HG03342 (cell line): ENCODE measurements at regions not wholly inside any gene's neighbourhood (a gene's known extent, or its start where the extent isn't known, plus 50 kb on each side); places are given as distances from the start of the nearest gene placed in this dataset.

ENCODE experiments used
- ATAC-seq: cut with Tn5 transposase; IDR thresholded peaks from one replicate; pipeline ENCODE4 v1.9.1; 2021; ENCODE audit warnings: mild to moderate bottlenecking, moderate library complexity; ENCODE audit not compliant: unreplicated experiment

DNA sequence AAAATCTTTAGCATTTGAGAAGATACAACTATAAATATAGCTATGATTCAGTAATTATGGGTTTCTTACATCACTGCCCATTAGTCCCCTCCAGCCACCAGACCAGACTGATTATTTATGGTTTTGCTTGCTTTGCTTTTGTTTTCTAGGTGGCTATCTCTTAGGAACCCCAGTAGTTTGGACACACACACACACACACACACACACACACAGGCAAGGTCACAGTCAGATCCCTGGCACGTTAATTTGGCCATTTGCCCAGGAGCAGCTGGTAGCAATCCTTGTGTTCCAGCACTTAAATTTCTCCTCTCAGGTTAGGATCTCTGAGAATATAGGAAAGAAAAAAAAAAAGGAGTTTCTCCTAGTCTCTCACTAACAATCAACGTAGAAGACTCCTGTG is 90.2 kb upstream of the RESF1 start:
- ATAC-seq: no peak

DNA sequence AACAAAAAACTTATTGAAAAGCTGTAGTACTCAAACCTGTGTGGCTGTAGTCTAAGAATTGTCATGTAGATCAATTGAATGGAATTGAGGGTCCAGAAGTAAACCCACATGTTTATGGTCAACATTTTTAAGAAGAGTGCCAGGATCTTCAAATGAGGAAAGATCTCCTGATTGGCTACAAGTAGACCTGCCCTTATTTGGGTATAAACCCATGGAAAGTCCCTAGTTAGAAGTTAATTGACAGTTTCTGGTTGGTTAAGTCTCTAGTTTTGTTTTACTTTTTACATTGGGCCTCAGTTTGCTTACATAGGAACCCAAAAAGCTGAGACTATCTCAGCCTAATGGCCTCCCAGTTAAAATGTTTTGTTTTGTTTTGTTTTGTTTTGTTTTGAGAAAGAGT is 91.9 kb upstream of the RESF1 start:
- no peak for ATAC-seq

DNA sequence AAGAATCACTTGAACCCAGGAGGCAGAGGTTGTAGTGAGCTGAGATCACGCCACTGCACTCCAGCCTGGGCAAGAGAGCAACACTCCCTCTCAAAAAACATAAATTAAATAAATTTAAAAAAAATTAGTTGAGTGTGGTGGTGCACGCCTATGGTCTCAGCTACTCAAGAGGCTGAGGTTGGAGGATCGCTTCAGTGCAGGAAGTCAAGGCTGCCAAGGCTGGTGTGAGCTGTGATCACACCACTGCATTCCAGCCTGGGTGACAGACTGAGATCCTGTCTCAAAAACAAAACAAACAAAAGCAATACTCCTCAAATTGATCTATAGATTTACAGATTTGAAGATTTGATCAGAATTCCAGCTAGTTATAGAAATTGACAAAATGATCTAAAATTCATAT is 92.7 kb upstream of the RESF1 start:
- ATAC-seq: no peak

DNA sequence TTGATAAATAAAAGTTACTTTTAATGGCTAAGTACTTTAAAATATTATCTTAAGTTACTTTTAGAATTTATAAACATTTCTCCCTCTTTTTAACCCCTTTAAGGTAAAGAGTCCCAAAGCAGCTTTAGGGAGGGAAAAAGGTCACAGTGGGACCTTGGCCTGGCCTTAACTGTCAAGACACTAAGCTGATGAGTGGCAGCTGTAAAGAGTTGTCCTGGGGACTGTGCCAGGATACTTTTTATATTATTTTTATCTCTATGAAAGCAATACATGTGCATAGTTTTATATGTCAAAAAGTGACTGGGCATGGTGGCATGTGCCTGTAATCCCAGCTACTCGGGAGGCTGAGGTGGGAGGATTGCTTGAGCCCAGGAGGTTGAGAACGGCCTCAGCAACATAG is 94.2 kb upstream of the RESF1 start:
- no peak for ATAC-seq

DNA sequence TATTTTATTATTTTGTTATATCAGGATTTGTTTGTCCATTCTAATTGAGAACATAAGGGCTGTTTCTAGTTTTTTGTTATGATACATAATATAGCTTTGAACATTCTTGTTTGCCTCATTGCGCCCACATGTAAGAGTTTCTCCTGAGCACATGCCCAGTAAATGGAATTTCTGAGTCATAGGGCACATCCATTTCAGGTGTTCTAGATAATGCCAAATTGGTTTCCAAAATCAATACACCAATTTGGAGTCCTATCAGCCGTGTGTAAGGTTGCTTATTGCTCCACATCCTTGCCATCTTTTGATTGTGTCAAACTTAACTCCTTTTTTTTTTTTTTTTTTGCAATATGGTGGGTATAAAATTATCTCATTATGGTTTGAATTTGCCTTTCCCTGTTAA is 97.9 kb upstream of the RESF1 start:
- ATAC-seq: no peak

DNA sequence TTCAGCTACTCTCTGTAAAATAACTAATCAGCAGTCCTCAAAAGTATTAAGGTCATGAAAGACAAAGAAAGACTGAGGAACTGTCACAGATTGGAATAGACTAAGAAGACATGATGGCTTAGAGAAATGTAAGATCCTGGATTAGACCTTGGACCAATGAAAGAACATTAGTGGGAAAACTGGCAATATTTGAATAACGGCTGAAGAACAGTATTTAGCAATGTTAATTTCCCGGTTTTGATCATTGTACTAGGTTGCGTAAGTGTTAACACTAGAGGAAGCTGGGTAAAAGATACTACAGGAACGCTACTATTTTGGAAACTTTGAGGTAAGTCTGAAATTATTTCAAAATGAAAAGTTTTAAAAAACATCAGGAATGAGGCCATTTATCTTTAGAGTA is 98.8 kb upstream of the RESF1 start:
- ATAC-seq: no peak

DNA sequence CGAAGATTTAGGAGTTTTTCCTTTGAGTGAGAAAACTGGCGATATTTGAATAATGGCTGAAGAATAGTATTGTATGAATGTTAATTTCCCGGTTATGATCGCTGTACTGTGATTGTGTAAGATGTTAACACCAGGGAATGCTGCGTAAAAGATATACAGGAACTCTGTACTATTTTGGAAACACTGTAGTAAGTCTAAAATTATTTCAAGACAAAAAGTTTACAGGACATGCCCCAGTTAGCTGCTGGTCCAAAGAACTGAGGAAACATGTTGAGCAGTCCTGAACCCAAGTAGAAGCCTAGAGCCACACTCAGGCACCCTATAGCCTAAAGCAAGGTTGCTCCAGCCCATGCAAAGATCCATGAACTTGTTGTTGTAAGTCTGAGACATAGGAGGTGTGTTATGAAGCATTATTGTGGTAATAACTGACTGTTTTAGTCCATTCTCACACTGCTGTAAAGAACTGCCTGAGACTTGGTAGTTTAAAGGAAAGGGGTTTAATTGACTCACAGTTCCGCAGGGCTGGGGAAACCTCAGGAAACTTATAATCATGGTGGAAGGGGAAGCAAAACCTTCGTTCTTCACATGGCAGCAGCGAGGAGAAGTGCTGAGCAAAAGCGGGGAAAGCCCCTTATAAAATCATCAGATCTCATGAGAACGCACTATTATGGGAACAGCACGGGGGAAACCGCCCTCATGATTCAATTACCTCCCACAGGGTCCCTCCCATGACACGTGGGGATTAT is 99.8 kb upstream of the RESF1 start:
- ATAC-seq: no peak

DNA sequence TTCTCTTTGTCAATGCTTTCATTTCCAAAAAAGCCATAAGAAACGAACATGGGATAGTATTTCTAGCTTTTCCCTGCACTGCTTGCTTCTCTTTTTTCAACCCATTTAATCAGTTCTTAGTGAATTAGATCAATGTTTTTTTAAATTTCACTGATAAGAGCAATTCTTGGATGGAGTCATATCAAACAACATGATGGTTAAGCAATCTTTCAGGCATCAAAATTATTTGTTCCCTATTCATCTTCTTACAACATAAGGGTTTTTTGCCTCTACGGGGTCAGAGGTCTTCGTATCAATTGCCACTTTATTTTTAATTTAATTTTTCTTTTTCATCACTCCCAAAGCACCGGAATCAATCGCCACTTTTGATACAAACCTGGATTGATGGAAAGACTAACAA is 103.8 kb upstream of the RESF1 start:
- no peak for ATAC-seq

DNA sequence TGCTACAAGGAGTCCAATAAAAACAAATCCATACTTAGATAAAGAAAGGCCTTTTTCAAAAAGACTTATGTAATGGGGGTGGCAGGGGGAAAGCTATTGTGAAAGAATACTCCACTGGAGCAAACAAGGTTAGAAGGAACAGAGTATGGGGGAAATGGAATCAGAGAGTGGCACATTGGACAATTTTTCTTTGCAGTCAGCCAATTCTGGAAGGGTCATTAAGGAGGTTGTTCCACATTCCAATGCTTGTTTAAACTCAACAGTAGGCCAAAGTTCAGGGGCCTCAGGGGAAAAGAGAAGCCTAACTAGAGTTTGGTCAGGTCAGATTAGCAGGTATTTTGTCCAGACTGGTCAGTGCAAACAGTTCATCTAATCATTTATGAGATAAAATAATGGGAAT is 105.2 kb upstream of the RESF1 start:
- ATAC-seq: no peak

DNA sequence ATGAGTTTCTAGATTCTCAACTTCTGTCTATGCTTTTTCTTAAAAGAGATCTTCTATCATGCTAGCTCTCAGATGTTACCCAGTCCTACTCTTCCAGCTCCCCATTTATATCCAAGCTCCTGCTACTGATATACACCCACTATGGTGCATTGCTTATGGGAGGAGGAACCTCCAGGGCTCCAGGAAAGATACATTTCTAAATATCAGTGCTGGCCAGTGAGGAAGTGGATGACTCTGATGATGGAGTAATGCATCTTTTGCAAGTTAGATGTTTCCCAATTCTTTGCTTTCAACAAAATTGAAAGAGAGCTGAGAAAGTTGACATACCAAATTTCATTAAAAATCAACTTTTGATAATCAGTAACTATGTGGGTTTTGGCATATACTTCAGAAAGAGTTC is 105.7 kb upstream of the RESF1 start:
- no peak for ATAC-seq

DNA sequence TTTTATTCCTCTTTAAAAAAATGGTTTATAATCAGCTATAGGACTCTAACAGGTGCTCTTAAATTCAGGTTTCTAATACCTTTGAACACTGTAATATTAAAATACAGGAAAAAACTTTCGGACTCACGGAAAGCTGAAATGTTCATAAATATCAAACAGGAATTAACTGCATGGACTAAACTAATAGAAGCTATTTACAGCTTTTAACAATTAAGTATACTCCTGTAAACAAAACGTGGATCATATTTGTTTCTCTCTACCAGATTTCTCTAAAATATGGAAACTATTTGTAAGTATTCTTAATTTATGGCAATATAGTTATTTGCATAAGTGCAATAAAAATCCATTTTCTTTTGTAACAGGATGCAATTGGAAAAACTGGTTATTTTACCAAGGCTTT is 108.9 kb upstream of the RESF1 start:
- no peak for ATAC-seq

DNA sequence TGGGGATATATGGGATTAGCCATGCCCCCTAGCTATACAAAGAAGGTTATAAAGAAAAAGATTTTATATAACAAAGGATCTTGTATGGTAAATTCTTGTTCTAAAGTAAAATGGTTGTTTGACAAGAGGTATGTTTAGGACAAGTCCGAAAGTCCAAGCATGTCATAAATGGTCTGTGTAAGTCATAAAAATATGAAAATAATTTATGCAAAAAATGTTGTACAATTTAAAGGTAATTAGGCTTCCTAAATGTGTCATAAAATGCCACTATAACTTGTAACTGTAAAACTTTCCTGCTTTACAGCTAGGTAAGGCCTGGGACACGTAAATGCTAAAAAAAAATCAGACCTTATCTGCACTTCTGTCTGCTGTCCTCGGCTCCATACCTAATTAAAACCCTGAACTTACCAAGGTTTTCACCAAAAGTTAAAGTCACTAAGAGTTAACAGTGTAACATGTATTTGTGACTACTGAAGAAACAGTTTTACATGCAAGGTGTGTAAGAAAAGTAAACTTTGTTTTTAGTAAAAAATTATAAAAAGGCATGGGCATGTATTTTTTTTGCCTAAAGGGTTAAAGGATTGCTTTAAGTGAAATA is 110.0 kb upstream of the RESF1 start:
- no peak for ATAC-seq

DNA sequence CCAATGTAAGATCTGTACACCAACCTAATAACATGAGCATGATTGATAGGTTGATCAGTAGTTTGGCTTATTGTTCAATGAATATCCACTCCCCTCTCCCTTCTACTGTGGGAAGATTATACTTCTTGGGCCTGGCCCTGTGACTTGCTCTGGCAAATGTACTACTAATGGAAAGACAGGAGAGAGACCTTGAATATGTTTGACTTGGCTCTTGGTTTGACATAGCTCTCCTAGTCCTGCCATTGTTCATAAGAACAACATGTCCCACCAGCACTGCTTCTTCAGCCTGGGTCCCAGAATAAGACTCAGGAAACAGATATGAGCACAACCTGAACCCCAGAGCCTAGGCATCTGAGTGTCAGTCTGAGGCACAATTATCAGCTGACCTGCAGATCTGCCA is 112.8 kb upstream of the RESF1 start:
- ATAC-seq: no peak

DNA sequence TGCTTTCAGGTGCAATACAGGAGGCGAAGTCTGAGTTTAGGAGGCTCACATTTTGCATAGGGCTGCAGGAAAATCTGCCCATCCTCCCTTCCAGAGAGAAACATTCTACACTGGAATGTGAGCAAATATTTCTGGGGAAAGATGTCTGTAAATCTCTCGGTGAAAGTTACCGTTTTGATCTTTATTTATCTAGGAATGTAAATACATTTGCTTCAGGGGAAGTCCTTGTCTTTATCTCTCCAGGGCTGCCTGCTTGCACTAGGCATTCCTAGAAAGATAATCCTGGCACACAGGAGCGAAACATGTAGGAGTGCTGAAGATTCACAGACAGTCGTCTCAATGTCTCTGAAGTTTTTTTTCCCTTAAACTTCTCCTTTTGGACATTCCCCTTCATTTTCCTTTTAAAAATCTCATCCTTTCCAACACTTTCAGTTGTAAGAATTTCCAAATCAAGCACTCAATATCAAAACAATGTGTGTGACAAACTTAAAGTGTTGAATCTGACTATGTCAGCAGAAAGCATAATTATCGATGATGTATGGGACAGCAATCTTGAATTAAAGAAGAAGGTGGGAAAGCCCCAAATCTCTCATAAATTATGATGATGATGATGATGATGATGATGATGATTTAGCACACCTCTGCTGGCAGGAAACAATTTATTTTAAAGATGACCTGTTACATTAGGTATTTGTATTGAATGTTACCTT is 113.4 kb upstream of the RESF1 start:
- no peak for ATAC-seq

DNA sequence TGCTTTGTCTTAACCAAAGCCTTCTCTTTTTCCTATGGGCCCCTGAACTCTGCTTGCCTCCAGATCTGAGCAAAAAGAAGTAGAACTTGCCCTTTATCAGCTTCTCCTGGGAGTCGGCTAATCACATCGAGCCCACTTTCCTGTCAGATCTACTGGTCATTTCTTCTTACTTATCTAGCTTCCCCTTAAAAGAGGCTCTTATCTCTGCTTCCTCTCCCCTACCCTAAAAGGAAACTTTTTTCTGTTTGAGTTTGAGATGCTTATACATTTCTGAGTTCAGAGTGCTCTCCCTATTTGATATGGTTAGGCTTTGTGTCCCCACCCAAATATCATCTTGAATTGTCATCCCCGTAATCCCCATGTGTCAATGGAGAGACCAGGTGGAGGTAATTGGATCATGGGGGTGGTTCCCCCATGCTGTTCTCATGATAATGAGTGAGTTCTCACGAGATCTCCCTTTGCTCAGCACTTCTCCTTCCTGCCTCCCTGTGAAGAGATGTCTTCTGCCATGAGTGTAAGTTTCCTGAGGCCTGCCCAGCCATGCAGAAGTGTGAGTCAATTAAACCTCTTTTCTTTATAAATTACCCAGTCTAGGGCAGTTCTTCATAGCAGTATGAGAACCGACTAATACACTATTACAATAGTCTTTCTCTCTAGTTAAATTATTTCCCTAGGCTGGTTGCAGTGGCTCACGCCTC is 114.7 kb upstream of the AMN1 start:
- no peak for ATAC-seq

DNA sequence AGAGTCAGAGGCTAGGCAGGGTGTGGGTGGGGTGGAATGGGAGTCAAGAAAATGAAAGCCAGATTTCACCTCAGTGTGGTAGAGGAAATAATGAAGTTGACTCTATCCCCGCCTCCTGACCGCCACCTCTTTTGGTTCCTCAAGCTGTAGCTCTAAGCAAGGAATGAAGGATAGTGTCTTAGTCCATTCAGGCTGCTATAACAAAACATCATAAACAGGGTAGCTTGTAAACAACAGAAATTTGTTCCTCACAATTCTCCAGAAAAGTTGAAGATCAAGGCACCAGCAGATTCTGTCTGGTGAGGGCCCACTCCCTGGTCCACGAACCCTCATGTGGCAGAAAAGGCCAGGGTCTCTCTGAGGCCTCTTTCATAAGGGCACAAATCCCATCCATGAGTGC is 109.1 kb upstream of the AMN1 start:
- ATAC-seq: no peak

DNA sequence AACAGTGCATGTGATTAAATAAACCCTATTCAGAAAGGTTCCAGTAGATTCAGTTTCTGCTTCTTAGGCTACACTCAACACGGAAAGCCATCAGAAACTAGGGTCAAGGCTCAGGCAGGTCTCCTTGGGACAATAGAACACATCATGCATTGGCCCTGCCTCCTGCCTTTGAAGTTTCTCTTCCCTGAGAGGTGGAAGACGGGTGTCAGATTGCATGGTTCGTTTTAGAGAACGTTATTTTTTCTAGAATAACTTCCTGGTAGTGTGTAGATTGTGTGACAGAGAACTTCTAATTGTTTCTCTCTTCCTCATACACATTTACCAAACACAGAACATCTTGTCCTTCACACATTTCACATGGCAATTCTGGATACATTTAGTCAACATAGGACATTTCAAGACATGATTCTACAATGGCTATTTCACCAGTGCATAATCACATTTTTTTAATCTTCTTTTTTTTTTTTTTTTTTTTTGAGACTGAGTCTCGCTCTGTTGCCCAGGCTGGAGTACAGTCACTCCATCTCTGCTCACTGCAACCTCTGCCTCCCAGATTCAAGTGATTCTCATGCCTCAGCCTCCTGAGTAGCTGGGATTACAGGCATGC is 106.6 kb upstream of the AMN1 start:
- no peak for ATAC-seq

DNA sequence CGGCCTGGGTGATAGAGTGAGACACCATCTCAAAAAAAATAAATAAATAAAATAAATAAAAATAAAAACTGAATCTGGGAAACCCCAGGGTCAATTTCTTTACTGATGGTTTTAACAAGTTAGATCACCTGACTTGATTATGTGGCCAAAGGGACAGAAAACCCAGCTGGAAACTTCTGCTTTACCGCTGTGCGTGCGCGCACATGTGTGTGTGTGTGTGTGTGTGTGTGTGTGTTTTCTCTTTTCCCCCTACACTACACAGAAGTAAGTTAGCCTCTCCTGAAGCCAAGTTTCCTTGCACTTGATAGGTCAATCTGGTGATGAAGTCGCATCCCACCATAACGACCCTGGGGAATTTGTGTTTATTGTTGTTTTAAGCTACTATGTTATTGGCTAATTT is 105.3 kb upstream of the AMN1 start:
- no peak for ATAC-seq

DNA sequence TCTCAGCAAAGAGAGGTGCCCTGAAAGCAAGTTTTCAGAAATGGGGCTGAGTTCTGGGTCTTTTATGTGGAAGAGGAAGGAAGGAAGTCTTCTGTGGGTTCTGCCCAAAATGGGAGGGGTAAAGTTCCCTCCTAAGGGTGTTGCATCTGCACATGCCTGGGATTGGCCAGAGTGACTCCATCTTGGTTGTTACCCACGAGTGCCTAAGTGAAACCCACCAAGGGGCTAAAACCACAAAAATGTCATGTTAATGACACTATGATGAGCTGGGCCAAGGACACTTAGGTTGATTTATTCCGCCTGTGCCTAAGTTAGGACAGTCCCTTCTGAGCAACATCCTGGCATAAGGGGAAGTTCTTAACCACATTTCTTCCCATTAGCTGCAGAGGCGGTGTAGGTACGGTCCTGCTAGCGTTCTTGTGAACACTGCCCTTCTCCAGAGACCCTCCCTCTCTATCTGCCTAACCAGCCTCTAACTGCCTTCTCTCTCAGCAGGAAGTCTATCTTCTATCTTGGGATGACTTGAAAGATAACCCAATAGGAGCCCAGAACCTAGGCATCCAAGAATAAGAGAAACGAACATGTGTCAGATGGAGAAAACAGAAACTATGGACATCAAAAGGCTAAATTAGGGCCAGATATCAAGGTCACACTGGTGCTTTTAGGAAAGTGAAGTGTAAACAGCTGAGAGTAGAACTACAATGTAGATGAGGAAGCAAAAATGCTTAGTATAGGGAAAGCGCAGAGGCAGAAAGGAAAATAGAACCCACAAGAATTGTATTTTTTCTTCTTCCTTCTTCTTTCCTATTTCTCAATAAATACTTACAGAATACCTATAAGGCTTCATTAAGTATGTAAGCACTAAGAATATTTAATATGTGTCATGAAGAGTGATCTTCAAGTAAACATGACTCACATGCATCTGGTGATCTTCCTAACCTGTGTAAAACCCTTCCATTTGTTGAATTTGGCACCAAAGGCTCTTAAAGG is 104.2 kb upstream of the AMN1 start:
- no peak for ATAC-seq

DNA sequence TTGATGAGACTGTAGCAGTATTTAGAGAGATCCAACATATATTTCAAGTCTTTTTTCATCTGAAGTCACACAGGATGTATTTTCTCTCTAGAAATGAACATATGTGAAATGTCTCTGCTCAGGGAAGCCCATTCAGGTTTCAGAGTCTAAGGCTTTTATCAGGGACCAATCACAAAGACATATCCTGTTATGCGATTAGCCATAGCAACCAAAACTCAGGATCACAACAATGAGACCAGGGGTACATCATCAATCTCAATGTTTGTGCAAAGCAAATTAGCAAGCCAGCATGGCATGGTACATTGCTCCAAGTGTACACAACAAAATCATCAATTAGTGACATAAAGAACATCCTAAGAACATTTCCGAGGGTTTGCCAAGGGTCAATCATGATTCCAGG is 99.2 kb upstream of the AMN1 start:
- ATAC-seq: no peak
